D341Med (cell line): ENCODE measurements at regions not wholly inside any gene's neighbourhood (a gene's known extent, or its start where the extent isn't known, plus 50 kb on each side); places are given as distances from the start of the nearest gene placed in this dataset.
A peak's percentile ranks its signal among the peaks of the same experiment; 100 is the strongest.

Source experiments
- DNase-seq: peaks from one replicate; pipeline ENCODE4 v3.0.0; 2012; ENCODE audit warnings: low spot score

DNA sequence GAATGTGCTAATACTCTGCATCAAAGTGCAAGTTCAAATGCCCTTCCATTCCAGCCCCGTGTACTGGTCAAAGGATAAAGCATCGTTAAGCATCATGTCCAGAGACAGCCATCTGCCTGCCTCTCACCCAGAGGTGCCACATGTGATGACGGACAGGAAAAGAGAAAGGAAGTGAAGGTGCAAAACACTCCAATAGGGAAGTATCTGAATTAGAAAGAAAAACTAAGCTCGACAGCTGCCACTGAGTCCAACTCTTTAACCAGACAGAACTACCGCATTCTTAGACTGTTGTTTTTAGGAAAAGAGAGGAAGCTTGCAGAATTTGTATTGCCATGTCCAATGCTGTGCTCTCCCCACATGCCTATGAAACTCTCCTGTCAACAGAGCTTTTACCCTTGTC lies 465.0 kb upstream of the SOX5 start:
- DNase-seq = no peak

DNA sequence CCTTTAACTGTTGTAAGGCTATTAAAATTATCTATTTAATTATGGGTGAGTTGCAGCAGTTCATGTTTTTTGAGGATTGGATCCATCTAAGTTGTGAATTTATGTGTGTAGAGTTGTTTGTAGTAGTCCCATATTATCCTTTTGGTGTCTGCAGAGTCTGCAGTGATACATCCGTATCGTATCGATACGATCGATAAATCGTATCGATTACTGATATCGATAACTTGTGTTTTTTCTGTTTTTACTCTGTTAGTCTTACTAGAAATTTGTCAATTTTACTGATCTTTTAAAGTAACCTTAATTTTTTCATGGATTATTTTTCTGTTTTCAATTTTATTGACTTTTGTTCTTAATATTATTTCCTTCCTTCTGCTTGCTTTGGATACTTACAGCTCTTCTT lies 462.5 kb upstream of the SOX5 start:
- DNase-seq = no peak

GRCh38 chr12:24409868-24410267 lies 460.4 kb upstream of the SOX5 start:
- DNase-seq = no peak

DNA sequence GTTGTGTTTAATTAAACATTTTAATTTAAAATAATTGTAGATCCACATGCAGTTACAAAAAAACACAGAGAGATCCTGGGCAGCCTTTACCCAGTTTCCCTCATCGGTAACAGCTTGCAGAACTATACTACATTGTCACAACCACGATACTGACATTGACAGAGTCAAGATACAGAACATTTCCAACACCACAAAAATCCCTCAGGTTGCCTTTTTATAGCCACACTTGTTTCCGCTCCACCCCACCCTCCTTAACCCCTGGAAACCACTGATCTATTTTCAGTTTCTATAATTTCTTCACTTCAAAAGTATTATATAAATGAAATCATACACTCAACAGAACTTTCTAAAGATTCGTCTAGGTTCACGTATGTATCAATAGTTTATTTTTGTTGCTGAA lies 458.8 kb upstream of the SOX5 start:
- no peak for DNase-seq

DNA sequence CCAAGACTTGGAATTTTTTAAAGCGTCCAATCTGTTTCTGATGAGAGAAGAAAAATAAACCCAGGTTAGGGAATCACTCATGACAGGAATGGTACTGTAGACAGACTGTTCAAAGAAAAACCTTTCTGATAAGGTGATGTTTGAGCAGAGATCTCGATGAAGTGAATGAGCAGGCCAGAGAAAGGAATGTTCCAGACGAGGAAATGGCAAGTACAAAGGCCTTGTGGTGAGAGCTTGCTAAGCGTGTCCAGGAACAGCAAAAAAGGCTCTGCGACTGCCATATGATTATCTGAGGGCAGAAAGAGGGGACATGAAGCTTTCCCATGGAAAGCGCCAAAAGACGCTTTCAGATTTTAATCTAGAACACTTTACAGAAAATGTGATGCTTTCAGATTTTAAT lies 458.4 kb upstream of the SOX5 start:
- no peak for DNase-seq

DNA sequence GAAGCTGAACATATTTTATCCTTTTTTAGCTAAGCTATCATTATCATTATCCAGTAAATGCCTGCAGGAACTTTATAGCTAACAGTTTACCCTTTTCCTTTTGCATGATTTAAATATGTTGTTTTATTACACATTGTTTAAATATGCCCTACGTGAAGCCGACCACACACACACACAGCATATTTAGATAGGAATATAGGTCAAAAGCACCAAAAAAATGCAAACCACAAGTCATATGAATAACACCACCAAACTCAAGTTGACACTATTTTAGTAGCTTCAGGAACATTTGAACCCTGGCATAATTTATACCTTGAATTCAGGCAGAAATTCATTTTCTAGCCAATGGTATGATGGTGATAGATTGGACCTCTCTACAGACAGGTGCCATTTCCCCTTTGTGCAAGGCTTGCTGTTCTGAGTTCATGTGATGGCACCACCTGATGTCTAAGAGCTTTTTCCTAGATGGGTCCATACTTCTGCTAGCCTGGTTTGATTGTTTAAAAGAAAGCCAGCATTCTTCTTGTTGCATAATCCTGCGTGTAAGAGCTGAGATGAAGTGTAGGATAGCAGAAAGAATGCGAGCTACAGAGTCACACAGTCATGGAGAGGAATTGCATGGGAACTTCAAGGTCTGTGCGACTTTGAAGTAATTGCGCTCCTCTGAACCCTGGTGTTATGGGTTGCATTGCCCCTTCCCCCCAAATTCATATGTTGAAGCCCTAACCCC lies 454.8 kb upstream of the SOX5 start:
- DNase-seq = no peak

GRCh38 chr12:24400533-24400932 lies 451.1 kb upstream of the SOX5 start:
- DNase-seq = no peak

- DNase-seq = no peak
Measured at GRCh38 chr12:24398605-24399004, 449.1 kb upstream of the SOX5 start.

- no peak for DNase-seq
Measured at GRCh38 chr12:24396224-24396623, 446.8 kb upstream of the SOX5 start.

GRCh38 chr12:24394246-24394645 lies 444.8 kb upstream of the SOX5 start:
- DNase-seq = no peak

GRCh38 chr12:24393071-24393470 lies 443.6 kb upstream of the SOX5 start:
- DNase-seq = no peak

- no peak for DNase-seq
Measured at GRCh38 chr12:24389394-24389793, 439.9 kb upstream of the SOX5 start.

DNA sequence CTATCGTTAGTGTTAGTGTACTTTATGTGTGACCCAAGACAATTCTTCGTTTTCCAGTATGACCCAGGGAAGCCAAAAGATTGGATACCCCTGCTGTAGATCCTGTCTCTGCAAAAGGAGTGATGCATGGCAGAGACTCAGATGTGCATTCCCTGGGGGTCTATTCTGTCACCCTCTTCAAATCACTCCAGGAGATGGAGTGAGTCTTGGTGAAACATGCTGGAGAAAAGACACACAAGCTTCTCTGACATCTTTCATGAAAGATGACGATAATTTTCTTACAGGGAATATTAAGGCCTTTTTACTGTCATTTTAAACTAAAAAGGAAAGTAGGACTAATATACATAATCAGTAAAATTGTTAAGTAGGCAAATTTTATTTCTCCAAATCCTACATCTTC lies 437.9 kb upstream of the SOX5 start:
- DNase-seq = no peak

GRCh38 chr12:24386836-24387235 lies 437.4 kb upstream of the SOX5 start:
- DNase-seq = no peak

DNA sequence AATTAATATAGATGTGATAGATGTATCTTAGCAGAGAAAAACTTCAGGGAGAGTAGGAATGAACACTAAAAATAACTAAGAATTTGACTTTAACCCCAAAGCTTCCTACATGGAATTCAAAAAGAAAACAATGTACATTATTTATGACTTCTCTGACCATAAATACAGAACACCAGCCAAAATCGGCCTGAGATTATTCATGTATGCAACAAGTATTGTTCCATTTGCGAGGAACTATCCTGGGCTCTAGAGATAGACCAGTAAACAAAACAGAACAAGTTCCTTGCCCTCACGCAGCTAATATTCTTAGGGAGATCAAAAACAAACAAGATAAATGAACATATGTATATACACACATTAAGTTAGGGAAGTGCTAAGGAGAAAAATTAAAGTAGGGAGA lies 432.3 kb upstream of the SOX5 start:
- no peak for DNase-seq

DNA sequence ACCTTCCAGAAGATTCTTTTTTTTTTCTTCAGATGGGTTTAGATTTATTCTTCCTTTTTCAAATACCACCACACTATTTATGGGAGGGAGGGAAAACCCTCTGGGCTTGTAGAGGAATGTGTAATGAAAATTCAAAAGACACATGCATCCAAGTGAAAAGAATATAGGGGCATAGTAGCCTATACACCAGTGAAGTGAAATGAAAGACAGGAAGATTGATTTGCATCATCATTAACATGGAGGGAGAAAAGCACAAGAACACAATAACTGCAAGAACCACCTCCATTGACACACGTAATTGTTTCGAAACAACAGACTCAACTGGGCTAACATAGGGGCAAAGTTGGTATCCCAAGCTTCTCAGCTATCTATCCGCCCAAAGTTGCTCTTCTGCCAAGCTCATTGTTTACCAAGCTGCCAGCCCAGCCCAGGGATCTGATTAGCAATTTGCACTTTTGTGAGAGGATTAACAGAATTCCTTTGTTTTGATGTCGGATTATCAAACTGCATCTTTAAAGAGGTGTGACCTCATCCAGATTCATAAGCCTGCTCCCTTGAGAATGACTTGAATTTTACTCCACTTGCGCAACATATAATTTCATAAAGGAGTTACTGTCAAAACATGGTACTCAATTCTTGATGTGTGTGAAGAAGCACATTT lies 430.5 kb upstream of the SOX5 start:
- peak; percentile 79 for DNase-seq

- no peak for DNase-seq
Measured at GRCh38 chr12:24379433-24379832, 430.0 kb upstream of the SOX5 start.

GRCh38 chr12:24378548-24379407 lies 429.3 kb upstream of the SOX5 start:
- no peak for DNase-seq

- no peak for DNase-seq
Measured at GRCh38 chr12:24374452-24374851, 425.0 kb upstream of the SOX5 start.

DNA sequence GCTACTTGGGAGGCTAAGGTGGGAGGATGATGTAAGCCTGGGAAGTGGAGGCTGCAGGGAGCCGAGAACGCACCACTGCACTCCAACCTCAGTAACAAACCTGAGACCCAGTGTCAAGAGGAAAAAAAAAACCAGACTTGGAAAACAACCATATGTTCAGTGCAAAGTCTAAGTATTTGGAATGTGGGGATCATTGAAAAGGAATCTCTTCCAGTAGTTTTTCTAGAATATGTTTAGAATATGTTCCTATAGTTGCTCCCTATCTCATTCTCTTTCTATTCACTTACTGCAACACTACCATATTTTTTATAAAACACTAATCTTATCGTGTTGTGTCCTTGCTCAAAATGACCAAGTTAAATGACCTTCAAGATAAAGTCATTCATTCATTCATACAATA lies 423.5 kb upstream of the SOX5 start:
- DNase-seq = no peak

DNA sequence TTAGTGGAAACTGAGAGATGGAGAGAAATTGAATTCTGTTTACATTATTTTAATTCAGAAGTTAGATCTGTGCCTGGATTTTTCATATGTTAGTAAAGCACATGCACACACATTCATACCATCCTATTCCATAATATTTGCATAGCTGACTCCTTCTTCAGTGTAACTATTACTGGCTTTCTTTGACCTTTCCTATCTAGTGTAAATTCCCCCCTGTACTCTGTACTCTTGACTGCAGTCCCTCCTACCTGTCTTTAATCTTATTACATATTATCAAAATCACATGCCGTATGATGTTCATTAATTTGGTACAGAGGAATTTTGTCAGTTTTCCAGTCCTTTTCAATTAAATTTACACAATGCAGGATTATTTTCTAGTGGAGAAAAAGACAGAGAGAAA lies 417.0 kb upstream of the SOX5 start:
- DNase-seq = no peak

GRCh38 chr12:24364921-24365320 lies 415.5 kb upstream of the SOX5 start:
- DNase-seq = no peak

GRCh38 chr12:24363177-24363754 lies 413.8 kb upstream of the SOX5 start:
- no peak for DNase-seq
